Right atrium auricular region (tissue), 2 donors: ENCODE measurements at regions not wholly inside any gene's neighbourhood (a gene's known extent, or its start where the extent isn't known, plus 50 kb on each side); places are given as distances from the start of the nearest gene placed in this dataset.

Source experiments
- DNase-seq: peaks from one replicate; pipeline ENCODE4 v3.0.0-alpha.2; 2019; ENCODE audit warnings: low spot score
- H3K27ac ChIP-seq, 2 donors: fragments of 200-600 bp; sonication (generic); 1 replicate in 1 of 2; 2 replicates in 1 of 2; pipeline ENCODE4 v1.5.1; 2016 to 2019
- H3K27me3 ChIP-seq, 2 donors: fragments of 200-600 bp; sonication (generic); one replicate each; pipeline versions ENCODE4 v1.5.1 to v1.6.0; 2017 to 2019
- H3K36me3 ChIP-seq: fragments of 200-600 bp; sonication (generic); one replicate; pipeline ENCODE4 v1.5.1; 2016
- H3K4me1 ChIP-seq, 2 donors: fragments of 200-600 bp; sonication (generic); one replicate each; pipeline versions ENCODE4 v1.5.1 to v1.6.0; 2017 to 2019
- H3K4me3 ChIP-seq, 2 donors: fragments of 200-600 bp; sonication (generic); 1 replicate in 1 of 2; 2 replicates in 1 of 2; pipeline ENCODE4 v1.5.1; 2017 to 2019; ENCODE audit warnings: mild to moderate bottlenecking in 1 of 2, moderate library complexity in 1 of 2
- H3K9me3 ChIP-seq, 2 donors: fragments of 200-600 bp; sonication (generic); one replicate each; pipeline ENCODE4 v1.5.1; 2019
- TF ChIP-seq, protein P1 (sequence below), 2 donors: fragments of 200-600 bp; sonication (generic); IDR thresholded peaks; one replicate each; pipeline ENCODE4 v1.5.1; 2019; ENCODE audit warnings: antibody characterized with exemption in 2 of 2

GRCh38 chr16:10317425-10318001 is 68.3 kb upstream of the ATF7IP2 start:
- no peak overlapping the region for H3K4me3 ChIP-seq
- H3K27ac ChIP-seq, result no peak overlapping the region

GRCh38 chr16:10318798-10319500 is 66.9 kb upstream of the ATF7IP2 start:
- no peaks in the 10 kb centered on the region for H3K4me1 ChIP-seq
- no peaks in the 10 kb centered on the region for H3K36me3 ChIP-seq
- TF ChIP-seq, protein P1, sequence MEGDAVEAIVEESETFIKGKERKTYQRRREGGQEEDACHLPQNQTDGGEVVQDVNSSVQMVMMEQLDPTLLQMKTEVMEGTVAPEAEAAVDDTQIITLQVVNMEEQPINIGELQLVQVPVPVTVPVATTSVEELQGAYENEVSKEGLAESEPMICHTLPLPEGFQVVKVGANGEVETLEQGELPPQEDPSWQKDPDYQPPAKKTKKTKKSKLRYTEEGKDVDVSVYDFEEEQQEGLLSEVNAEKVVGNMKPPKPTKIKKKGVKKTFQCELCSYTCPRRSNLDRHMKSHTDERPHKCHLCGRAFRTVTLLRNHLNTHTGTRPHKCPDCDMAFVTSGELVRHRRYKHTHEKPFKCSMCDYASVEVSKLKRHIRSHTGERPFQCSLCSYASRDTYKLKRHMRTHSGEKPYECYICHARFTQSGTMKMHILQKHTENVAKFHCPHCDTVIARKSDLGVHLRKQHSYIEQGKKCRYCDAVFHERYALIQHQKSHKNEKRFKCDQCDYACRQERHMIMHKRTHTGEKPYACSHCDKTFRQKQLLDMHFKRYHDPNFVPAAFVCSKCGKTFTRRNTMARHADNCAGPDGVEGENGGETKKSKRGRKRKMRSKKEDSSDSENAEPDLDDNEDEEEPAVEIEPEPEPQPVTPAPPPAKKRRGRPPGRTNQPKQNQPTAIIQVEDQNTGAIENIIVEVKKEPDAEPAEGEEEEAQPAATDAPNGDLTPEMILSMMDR (IDR thresholded peaks at IDR 0.05), result no peak
- H3K27ac ChIP-seq, result no peak overlapping the region
- no peaks in the 10 kb centered on the region for H3K9me3 ChIP-seq
- no peak overlapping the region for H3K4me3 ChIP-seq
- DNase-seq, result no peak
- H3K27me3 ChIP-seq, result no peaks in the 10 kb centered on the region

More at GRCh38 chr16:10317425-10318001, 68.3 kb upstream of the ATF7IP2 start:
- TF ChIP-seq, protein P1 (IDR thresholded peaks at IDR 0.05), result no peak
- DNase-seq, result no peak
- Histone ChIP-seq H3K9me3 (no peaks in the 10 kb centered on the region), H3K4me1 (no peaks in the 10 kb centered on the region), H3K27me3 (no peaks in the 10 kb centered on the region), H3K36me3 (no peaks in the 10 kb centered on the region)

GRCh38 chr16:10321407-10322387 is 64.2 kb upstream of the ATF7IP2 start:
- Histone ChIP-seq H3K27me3 (no peaks in the 10 kb centered on the region), H3K36me3 (no peaks in the 10 kb centered on the region), H3K9me3 (no peaks in the 10 kb centered on the region), H3K4me1 (peaks cover 0 to 5% of the 10 kb centered on the region in 2 donors), H3K27ac (no peak overlapping the region), H3K4me3 (no peak overlapping the region)
- no peak for DNase-seq
- TF ChIP-seq, protein P1 (IDR thresholded peaks at IDR 0.05), result no peak

DNA sequence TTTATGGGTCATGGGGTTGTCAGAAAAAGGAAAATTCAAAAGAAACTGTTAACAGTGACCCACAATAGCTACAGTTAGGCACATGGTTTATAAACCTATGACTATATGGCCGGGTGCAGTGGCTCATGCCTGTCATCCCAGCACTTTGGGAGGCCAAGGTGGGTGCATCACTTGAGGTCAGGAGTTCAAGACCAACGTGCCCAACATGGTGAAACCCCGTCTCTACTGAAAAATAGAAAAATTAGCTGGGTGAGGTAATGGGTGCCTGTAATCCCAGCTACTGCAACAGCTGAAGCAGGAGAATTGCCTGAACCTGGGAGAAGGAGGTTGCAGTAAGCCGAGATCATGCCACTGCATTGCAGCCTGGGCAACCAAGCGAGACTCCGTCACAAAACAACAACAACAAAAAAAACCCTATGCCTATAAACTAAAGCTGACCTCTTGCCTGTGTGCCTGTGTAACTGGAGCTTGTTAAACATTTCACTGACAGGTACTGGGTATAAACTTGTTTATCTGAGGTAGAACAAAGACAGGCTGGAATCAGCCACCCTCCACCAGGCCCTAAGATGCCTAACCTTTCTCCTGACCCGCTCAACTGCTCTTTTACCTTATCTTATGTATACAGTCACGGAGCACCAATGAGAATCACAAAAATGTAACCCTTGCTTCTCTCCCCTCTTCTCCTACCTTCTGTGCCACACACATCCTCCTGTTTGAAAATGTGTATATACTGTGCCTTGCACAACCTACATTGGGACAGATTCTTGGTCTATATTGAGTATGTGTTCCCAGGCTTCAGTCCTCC is 62.9 kb upstream of the ATF7IP2 start:
- TF ChIP-seq, protein P1 (IDR thresholded peaks at IDR 0.05), result no peak
- H3K27ac ChIP-seq, result no peak overlapping the region
- H3K4me3 ChIP-seq, result no peak overlapping the region
- no peak for DNase-seq
- peaks cover 0 to 5% of the 10 kb centered on the region in 2 donors for H3K4me1 ChIP-seq
- no peaks in the 10 kb centered on the region for H3K36me3 ChIP-seq
- H3K9me3 ChIP-seq, result no peaks in the 10 kb centered on the region
- H3K27me3 ChIP-seq, result no peaks in the 10 kb centered on the region

- no peak overlapping the region for H3K27ac ChIP-seq
These were observed 62.4 kb upstream of the ATF7IP2 start for GRCh38 chr16:10323528-10323869.

More at GRCh38 chr16:10323528-10323869, 62.4 kb upstream of the ATF7IP2 start:
- TF ChIP-seq, protein P1 (IDR thresholded peaks at IDR 0.05), result no peak
- Histone ChIP-seq H3K27me3 (no peaks in the 10 kb centered on the region), H3K9me3 (no peaks in the 10 kb centered on the region), H3K4me1 (peaks cover 0 to 5% of the 10 kb centered on the region in 2 donors), H3K4me3 (no peak overlapping the region), H3K36me3 (no peaks in the 10 kb centered on the region)
- DNase-seq, result no peak
